HEK293 (cell line): ENCODE measurements at regions not wholly inside any gene's neighbourhood (a gene's known extent, or its start where the extent isn't known, plus 50 kb on each side); places are given as distances from the start of the nearest gene placed in this dataset.

Experiments
- CTCF ChIA-PET: fragments of 350-600 bp; formaldehyde crosslinking; extraction: SDS; loops from one replicate; lab custom pipeline; 2021; ENCODE audit warnings: antibody characterized with exemption; lab: Yijun Ruan, JAX
- POLR2A ChIA-PET: fragments of 300-600 bp; formaldehyde crosslinking; extraction: SDS; loops from one replicate; lab custom pipeline; 2020; ENCODE audit warnings: antibody characterized with exemption, inconsistent platforms; lab: Yijun Ruan, JAX
- H3K27ac ChIP-seq: fragments of 200-500 bp; sonication (Bioruptor generic); 2 replicates; pipeline ENCODE4 v1.5.1; 2014; ENCODE audit warnings: low read depth, low read length, control low read depth, inconsistent platforms; ENCODE audit errors: extremely low read depth
- H3K36me3 ChIP-seq, 2 experiments: fragments of 200-500 bp in 1 of 2; sonication (Bioruptor generic) in 1 of 2; 1 replicate in 1 of 2; 2 replicates in 1 of 2; pipeline ENCODE4 v1.5.1; 2014 to 2017; ENCODE audit warnings: inconsistent platforms in 2 of 2, low read length in 2 of 2; ENCODE audit not compliant: control insufficient read depth in 2 of 2, insufficient read depth in 1 of 2
- H3K4me1 ChIP-seq: fragments of 200-500 bp; sonication (Bioruptor generic); 2 replicates; pipeline ENCODE4 v1.5.1; 2014; ENCODE audit warnings: mild to moderate bottlenecking, low read length, inconsistent platforms; ENCODE audit not compliant: control insufficient read depth, insufficient read depth
- H3K4me3 ChIP-seq: 2 replicates; pipeline ENCODE4 v1.5.1; 2011; ENCODE audit warnings: low read depth, mild to moderate bottlenecking, control low read depth, low read length, moderate library complexity
- H3K9me3 ChIP-seq: fragments of 200-500 bp; sonication (Bioruptor generic); 2 replicates; pipeline ENCODE4 v1.5.1; 2014; ENCODE audit warnings: low read depth, low read length, inconsistent platforms; ENCODE audit not compliant: control insufficient read depth, insufficient read depth
- KLF1 ChIP-seq: fragments of 450-650 bp; formaldehyde crosslinking; IDR thresholded peaks from 2 replicates; pipeline ENCODE4 v1.5.1; 2016; ENCODE audit warnings: missing biosample characterization, missing genetic modification characterization
- KLF10 ChIP-seq: fragments of 450-650 bp; IDR thresholded peaks from 2 replicates; pipeline ENCODE4 v1.5.1; 2018; ENCODE audit warnings: missing biosample characterization, mild to moderate bottlenecking, missing genetic modification characterization
- KLF17 ChIP-seq: fragments of 450-650 bp; formaldehyde crosslinking; IDR thresholded peaks from 2 replicates; pipeline ENCODE4 v1.5.1; 2016; ENCODE audit warnings: missing biosample characterization, missing genetic modification characterization
- KLF8 ChIP-seq: fragments of 450-650 bp; formaldehyde crosslinking; IDR thresholded peaks from 2 replicates; pipeline ENCODE4 v1.5.1; 2016; ENCODE audit warnings: missing biosample characterization, missing genetic modification characterization
- MYNN ChIP-seq: fragments of 450-650 bp; formaldehyde crosslinking; IDR thresholded peaks from 2 replicates; pipeline ENCODE4 v1.5.1; 2016; ENCODE audit warnings: missing biosample characterization, missing genetic modification characterization, borderline replicate concordance
- ZFP37 ChIP-seq: fragments of 450-650 bp; formaldehyde crosslinking; IDR thresholded peaks from 2 replicates; pipeline ENCODE4 v1.5.1; 2016; ENCODE audit warnings: missing biosample characterization, missing genetic modification characterization
- ZNF112 ChIP-seq: fragments of 450-650 bp; formaldehyde crosslinking; IDR thresholded peaks from 2 replicates; pipeline ENCODE4 v1.5.0; 2017; ENCODE audit warnings: missing biosample characterization, missing genetic modification characterization
- ZNF132 ChIP-seq: fragments of 450-650 bp; formaldehyde crosslinking; IDR thresholded peaks from 2 replicates; pipeline ENCODE4 v1.5.1; 2017; ENCODE audit warnings: missing biosample characterization, missing genetic modification characterization, borderline replicate concordance
- ZNF248 ChIP-seq: fragments of 450-650 bp; formaldehyde crosslinking; IDR thresholded peaks from 2 replicates; pipeline ENCODE4 v1.5.1; 2017; ENCODE audit warnings: missing biosample characterization, missing genetic modification characterization
- ZNF292 ChIP-seq: fragments of 450-650 bp; formaldehyde crosslinking; IDR thresholded peaks from 2 replicates; pipeline ENCODE4 v1.5.1; 2016; ENCODE audit warnings: low read depth, missing biosample characterization, missing genetic modification characterization, borderline replicate concordance
- ZNF302 ChIP-seq: fragments of 450-650 bp; formaldehyde crosslinking; IDR thresholded peaks from 2 replicates; pipeline ENCODE4 v1.5.1; 2016; ENCODE audit warnings: missing biosample characterization, missing genetic modification characterization, low read depth
- ZNF37A ChIP-seq: fragments of 450-650 bp; IDR thresholded peaks from 2 replicates; pipeline ENCODE4 v1.5.1; 2018; ENCODE audit warnings: missing biosample characterization, missing genetic modification characterization
- ZNF426 ChIP-seq: fragments of 450-650 bp; formaldehyde crosslinking; IDR thresholded peaks from 2 replicates; pipeline ENCODE4 v1.5.1; 2017; ENCODE audit warnings: missing biosample characterization, missing genetic modification characterization, mild to moderate bottlenecking, inconsistent platforms, moderate library complexity
- ZNF433 ChIP-seq: fragments of 450-650 bp; formaldehyde crosslinking; IDR thresholded peaks from 2 replicates; pipeline ENCODE4 v1.5.1; 2016; ENCODE audit warnings: missing biosample characterization, missing genetic modification characterization, low read depth
- ZNF488 ChIP-seq: fragments of 450-650 bp; formaldehyde crosslinking; IDR thresholded peaks from 2 replicates; pipeline ENCODE4 v1.5.1; 2016; ENCODE audit warnings: missing biosample characterization, missing genetic modification characterization
- ZNF548 ChIP-seq: fragments of 450-650 bp; formaldehyde crosslinking; IDR thresholded peaks from 2 replicates; pipeline ENCODE4 v1.5.1; 2016; ENCODE audit warnings: missing biosample characterization, missing genetic modification characterization
- ZNF561 ChIP-seq: fragments of 450-650 bp; IDR thresholded peaks from 2 replicates; pipeline ENCODE4 v1.5.1; 2018; ENCODE audit warnings: missing biosample characterization, missing genetic modification characterization, borderline replicate concordance
- ZNF76 ChIP-seq: fragments of 450-650 bp; formaldehyde crosslinking; IDR thresholded peaks from 2 replicates; pipeline ENCODE4; 2016; ENCODE audit warnings: low read depth, missing biosample characterization, missing genetic modification characterization, borderline replicate concordance
- ZNF843 ChIP-seq: fragments of 450-650 bp; formaldehyde crosslinking; IDR thresholded peaks from 2 replicates; pipeline ENCODE4 v1.5.1; 2016; ENCODE audit warnings: missing biosample characterization, missing genetic modification characterization
- ZSCAN16 ChIP-seq: fragments of 450-650 bp; formaldehyde crosslinking; IDR thresholded peaks from 2 replicates; pipeline ENCODE4 v1.5.1; 2016; ENCODE audit warnings: missing biosample characterization, missing genetic modification characterization
- ZSCAN30 ChIP-seq: fragments of 450-650 bp; IDR thresholded peaks from 2 replicates; pipeline ENCODE4 v1.5.1; 2018; ENCODE audit warnings: missing biosample characterization, mild to moderate bottlenecking, missing genetic modification characterization, moderate library complexity
- TF ChIP-seq, protein P1 (sequence below): fragments of 450-650 bp; formaldehyde crosslinking; IDR thresholded peaks from 2 replicates; pipeline ENCODE4 v1.5.1; 2016; ENCODE audit warnings: missing biosample characterization, missing genetic modification characterization
- TF ChIP-seq, protein P2 (sequence below): fragments of 450-650 bp; formaldehyde crosslinking; optimal IDR thresholded peaks from 2 replicates; pipeline ENCODE3; 2016; ENCODE audit warnings: missing biosample characterization, mild to moderate bottlenecking, missing genetic modification characterization
- TF ChIP-seq, protein P3 (sequence below): fragments of 450-650 bp; formaldehyde crosslinking; IDR thresholded peaks from 2 replicates; pipeline ENCODE4 v1.5.1; 2017; ENCODE audit warnings: missing biosample characterization, missing genetic modification characterization

- TF ChIP-seq, protein P1, sequence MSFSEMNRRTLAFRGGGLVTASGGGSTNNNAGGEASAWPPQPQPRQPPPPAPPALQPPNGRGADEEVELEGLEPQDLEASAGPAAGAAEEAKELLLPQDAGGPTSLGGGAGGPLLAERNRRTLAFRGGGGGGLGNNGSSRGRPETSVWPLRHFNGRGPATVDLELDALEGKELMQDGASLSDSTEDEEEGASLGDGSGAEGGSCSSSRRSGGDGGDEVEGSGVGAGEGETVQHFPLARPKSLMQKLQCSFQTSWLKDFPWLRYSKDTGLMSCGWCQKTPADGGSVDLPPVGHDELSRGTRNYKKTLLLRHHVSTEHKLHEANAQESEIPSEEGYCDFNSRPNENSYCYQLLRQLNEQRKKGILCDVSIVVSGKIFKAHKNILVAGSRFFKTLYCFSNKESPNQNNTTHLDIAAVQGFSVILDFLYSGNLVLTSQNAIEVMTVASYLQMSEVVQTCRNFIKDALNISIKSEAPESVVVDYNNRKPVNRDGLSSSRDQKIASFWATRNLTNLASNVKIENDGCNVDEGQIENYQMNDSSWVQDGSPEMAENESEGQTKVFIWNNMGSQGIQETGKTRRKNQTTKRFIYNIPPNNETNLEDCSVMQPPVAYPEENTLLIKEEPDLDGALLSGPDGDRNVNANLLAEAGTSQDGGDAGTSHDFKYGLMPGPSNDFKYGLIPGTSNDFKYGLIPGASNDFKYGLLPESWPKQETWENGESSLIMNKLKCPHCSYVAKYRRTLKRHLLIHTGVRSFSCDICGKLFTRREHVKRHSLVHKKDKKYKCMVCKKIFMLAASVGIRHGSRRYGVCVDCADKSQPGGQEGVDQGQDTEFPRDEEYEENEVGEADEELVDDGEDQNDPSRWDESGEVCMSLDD (tag by site-specific recombination), result no peak
- TF ChIP-seq ZNF292 (tag by site-specific recombination) (no peak), ZNF112 (tag by site-specific recombination) (no peak)
These were observed 116.0 kb upstream of the RTL1 start (continued) for GRCh38 chr14:101019541-101019940.

GRCh38 chr14:101019990-101020710 lies 116.6 kb upstream of the RTL1 start:
- no peaks in the 10 kb centered on the region for H3K36me3 ChIP-seq
- TF ChIP-seq KLF1 (tag by site-specific recombination) (peak; percentile 100), ZNF76 (tag by site-specific recombination) (no peak), KLF8 (tag by site-specific recombination) (peak; percentile 91), ZNF248 (tag by site-specific recombination) (peak; percentile 27; the same call in 1 of the 2 replicates), ZNF488 (tag by site-specific recombination) (0 out of 2 replicates have a peak, but pooled peaks have one; percentile 24)
- TF ChIP-seq, protein P2, sequence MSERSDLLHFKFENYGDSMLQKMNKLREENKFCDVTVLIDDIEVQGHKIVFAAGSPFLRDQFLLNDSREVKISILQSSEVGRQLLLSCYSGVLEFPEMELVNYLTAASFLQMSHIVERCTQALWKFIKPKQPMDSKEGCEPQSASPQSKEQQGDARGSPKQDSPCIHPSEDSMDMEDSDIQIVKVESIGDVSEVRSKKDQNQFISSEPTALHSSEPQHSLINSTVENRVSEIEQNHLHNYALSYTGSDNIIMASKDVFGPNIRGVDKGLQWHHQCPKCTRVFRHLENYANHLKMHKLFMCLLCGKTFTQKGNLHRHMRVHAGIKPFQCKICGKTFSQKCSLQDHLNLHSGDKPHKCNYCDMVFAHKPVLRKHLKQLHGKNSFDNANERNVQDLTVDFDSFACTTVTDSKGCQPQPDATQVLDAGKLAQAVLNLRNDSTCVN (tag by site-specific recombination), result peak; percentile 5
- H3K27ac ChIP-seq, result no peak overlapping the region
- CTCF ChIA-PET, result no interaction called here
- POLR2A ChIA-PET, result no interaction called here
- H3K9me3 ChIP-seq, result no peaks in the 10 kb centered on the region
- H3K4me3 ChIP-seq, result no peak overlapping the region
- no peaks in the 10 kb centered on the region for H3K4me1 ChIP-seq

GRCh38 chr14:101020834-101021370 lies 117.4 kb upstream of the RTL1 start:
- Histone ChIP-seq H3K4me1 (no peaks in the 10 kb centered on the region), H3K9me3 (no peaks in the 10 kb centered on the region), H3K27ac (no peak overlapping the region), H3K4me3 (no peak overlapping the region), H3K36me3 (no peaks in the 10 kb centered on the region)
- ChIA-PET CTCF (no interaction called here), POLR2A (no interaction called here)
- TF ChIP-seq ZNF132 (tag by site-specific recombination) (no peak), ZNF561 (tag by site-specific recombination) (no peak), ZNF843 (no peak), MYNN (tag by site-specific recombination) (no peak), ZSCAN16 (tag by site-specific recombination) (no peak), KLF10 (tag by site-specific recombination) (no peak), ZNF433 (tag by site-specific recombination) (no peak), ZFP37 (no peak), ZNF426 (tag by site-specific recombination) (no peak), ZNF548 (tag by site-specific recombination) (no peak), ZNF37A (tag by site-specific recombination) (no peak), ZNF302 (no peak), ZSCAN30 (tag by site-specific recombination) (no peak), KLF17 (tag by site-specific recombination) (no peak)
- TF ChIP-seq, protein P3, sequence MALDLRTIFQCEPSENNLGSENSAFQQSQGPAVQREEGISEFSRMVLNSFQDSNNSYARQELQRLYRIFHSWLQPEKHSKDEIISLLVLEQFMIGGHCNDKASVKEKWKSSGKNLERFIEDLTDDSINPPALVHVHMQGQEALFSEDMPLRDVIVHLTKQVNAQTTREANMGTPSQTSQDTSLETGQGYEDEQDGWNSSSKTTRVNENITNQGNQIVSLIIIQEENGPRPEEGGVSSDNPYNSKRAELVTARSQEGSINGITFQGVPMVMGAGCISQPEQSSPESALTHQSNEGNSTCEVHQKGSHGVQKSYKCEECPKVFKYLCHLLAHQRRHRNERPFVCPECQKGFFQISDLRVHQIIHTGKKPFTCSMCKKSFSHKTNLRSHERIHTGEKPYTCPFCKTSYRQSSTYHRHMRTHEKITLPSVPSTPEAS (tag by site-specific recombination), result no peak
